Sciatic nerve (tissue), 2 donors: ENCODE measurements at regions not wholly inside any gene's neighbourhood (a gene's known extent, or its start where the extent isn't known, plus 50 kb on each side); places are given as distances from the start of the nearest gene placed in this dataset.

Experiments used
- ATAC-seq: fragments of 200-7000 bp; cut with Tn5 transposase; one replicate; pipeline ENCODE4 v1.9.1; 2020; ENCODE audit warnings: mild to moderate bottlenecking, moderate library complexity
- DNase-seq: peaks from one replicate; pipeline ENCODE4 v3.0.0-alpha.2; 2020; ENCODE audit warnings: low spot score
- intact Hi-C: fragments of 100-400 bp; cut with DNase I; formaldehyde crosslinking; loops from one replicate; pipeline ENCODE4 v1.14.2; 2022
- donor health status: DM: no; HTN: no; CAD: no.
- donor health status: DM: no; HTN: no; CAD: no.

GRCh38 chr2:2519381-2519780 is 188.3 kb upstream of the MYT1L start:
- intact Hi-C loops = no loop called here
- DNase-seq (no peak), ATAC-seq (no peak)

GRCh38 chr2:2517399-2517798 is 186.3 kb upstream of the MYT1L start:
- no peak for ATAC-seq
- DNase-seq = peak; percentile 26
- intact Hi-C loops = no loop called here

GRCh38 chr2:2516386-2516785 is 185.3 kb upstream of the MYT1L start:
- ATAC-seq (no peak), DNase-seq (peak; percentile 4)
- intact Hi-C loops = no loop called here

- intact Hi-C loops = no loop called here
- DNase-seq (peak; percentile 17), ATAC-seq (no peak)
Measured at GRCh38 chr2:2512931-2513330, 181.9 kb upstream of the MYT1L start.

GRCh38 chr2:2507417-2507997 is 176.4 kb upstream of the MYT1L start:
- DNase-seq (no peak), ATAC-seq (no peak)
- intact Hi-C loops = loop anchor here (10.0 kb wide), 1 partner anchor 173 kb away; the partner anchor contains the start of gene MYT1L

GRCh38 chr2:2506536-2506935 is 175.5 kb upstream of the MYT1L start:
- no peak for DNase-seq
- no peak for ATAC-seq
- intact Hi-C loops = loop anchor here (10.0 kb wide), 1 partner anchor 172 kb away; the partner anchor contains the start of gene MYT1L

- no peak for ATAC-seq
- intact Hi-C loops = loop anchor here (10.0 kb wide), 1 partner anchor 171 kb away; the partner anchor contains the start of gene MYT1L
- no peak for DNase-seq
Measured at GRCh38 chr2:2505604-2506003, 174.5 kb upstream of the MYT1L start.

GRCh38 chr2:2503864-2504418 is 172.9 kb upstream of the MYT1L start:
- no peak for ATAC-seq
- intact Hi-C loops = loop anchor here (10.0 kb wide), 1 partner anchor 169 kb away; the partner anchor contains the start of gene MYT1L
- no peak for DNase-seq

GRCh38 chr2:2502201-2502549 is 171.1 kb upstream of the MYT1L start:
- no peak for ATAC-seq
- DNase-seq = peak; percentile 7
- intact Hi-C loops = loop anchor here (10.0 kb wide), 1 partner anchor 167 kb away; the partner anchor contains the start of gene MYT1L

- no peak for ATAC-seq
- intact Hi-C loops = loop anchor here (10.0 kb wide), 1 partner anchor 167 kb away; the partner anchor contains the start of gene MYT1L
- DNase-seq = no peak
Measured at GRCh38 chr2:2501454-2502200, 170.6 kb upstream of the MYT1L start.

GRCh38 chr2:2495606-2496005 is 164.5 kb upstream of the MYT1L start:
- intact Hi-C loops = no loop called here
- ATAC-seq (no peak), DNase-seq (no peak)

- intact Hi-C loops = no loop called here
- ATAC-seq = no peak
- no peak for DNase-seq
Measured at GRCh38 chr2:2493496-2493895, 162.4 kb upstream of the MYT1L start.

- intact Hi-C loops = no loop called here
- ATAC-seq (no peak), DNase-seq (no peak)
Measured at GRCh38 chr2:2492800-2493199, 161.7 kb upstream of the MYT1L start.

GRCh38 chr2:2491964-2492363 is 160.9 kb upstream of the MYT1L start:
- ATAC-seq (no peak), DNase-seq (no peak)
- intact Hi-C loops = no loop called here

GRCh38 chr2:2484301-2484700 is 153.2 kb upstream of the MYT1L start:
- intact Hi-C loops = no loop called here
- no peak for DNase-seq
- no peak for ATAC-seq

GRCh38 chr2:2482851-2483250 is 151.8 kb upstream of the MYT1L start:
- intact Hi-C loops = no loop called here
- DNase-seq (no peak), ATAC-seq (no peak)

GRCh38 chr2:2472881-2473280 is 141.8 kb upstream of the MYT1L start:
- ATAC-seq (no peak), DNase-seq (no peak)
- intact Hi-C loops = no loop called here

- intact Hi-C loops = no loop called here
- DNase-seq = no peak
- ATAC-seq = no peak
Measured at GRCh38 chr2:2472044-2472443, 141.0 kb upstream of the MYT1L start.

- no peak for DNase-seq
- intact Hi-C loops = no loop called here
Measured at GRCh38 chr2:2466534-2466933, 135.5 kb upstream of the MYT1L start.

GRCh38 chr2:2464643-2465042 is 133.6 kb upstream of the MYT1L start:
- no peak for ATAC-seq
- DNase-seq = no peak
- intact Hi-C loops = no loop called here

More at GRCh38 chr2:2466534-2466933, 135.5 kb upstream of the MYT1L start:
- ATAC-seq = no peak
